IMR-90 (cell line): ENCODE measurements at regions not wholly inside any gene's neighbourhood (a gene's known extent, or its start where the extent isn't known, plus 50 kb on each side); places are given as distances from the start of the nearest gene placed in this dataset.

Experiments
- ATAC-seq: fragments of 200-7000 bp; cut with Tn5 transposase; 2 replicates; pipeline ENCODE4 v1.9.1; 2020; ENCODE audit warnings: low read depth, mild to moderate bottlenecking, moderate library complexity
- BruUV-seq: library from RNA; stranded (reverse); fragments of 400-500 nt; replicated peaks from 2 replicates; lab custom pipeline; 2021; lab: Mats Ljungman, UMichigan
- CTCF ChIA-PET: fragments of 300-600 bp; formaldehyde crosslinking; extraction: SDS; loops from one replicate; lab custom pipeline; 2021; ENCODE audit warnings: antibody characterized with exemption; lab: Yijun Ruan, JAX
- POLR2A ChIA-PET: fragments of 300-600 bp; sonication (Branson Sonifier 250); formaldehyde crosslinking; loops from one replicate; lab custom pipeline; 2022; ENCODE audit warnings: antibody characterized with exemption; ENCODE audit not compliant: unreplicated experiment; lab: Charles Lee
- DNase-seq: peaks from one replicate; pipeline ENCODE4 v3.0.0; 2013
- H2AFZ ChIP-seq: replicated peaks from 2 replicates; pipeline ENCODE3; 2013; ENCODE audit warnings: low read length, mild to moderate bottlenecking; ENCODE audit not compliant: poor library complexity
- H2AK5ac ChIP-seq: 2 replicates; pipeline ENCODE4 v1.6.1; 2013; ENCODE audit warnings: low read depth, low read length, inconsistent platforms
- H2AK9ac ChIP-seq: replicated peaks from 2 replicates; pipeline ENCODE3; 2013; ENCODE audit warnings: mild to moderate bottlenecking, low read depth, low read length, moderate library complexity; ENCODE audit not compliant: poor library complexity
- H2BK120ac ChIP-seq: 2 replicates; pipeline ENCODE4 v1.6.1; 2013; ENCODE audit warnings: low read depth, low read length, inconsistent platforms
- H2BK15ac ChIP-seq: 3 replicates; pipeline ENCODE4 v1.6.1; 2013; ENCODE audit warnings: low read depth, low read length, inconsistent platforms
- H2BK20ac ChIP-seq: 2 replicates; pipeline ENCODE4 v1.6.1; 2013; ENCODE audit warnings: low read depth, mild to moderate bottlenecking, inconsistent platforms, low read length, moderate library complexity
- H2BK5ac ChIP-seq: 2 replicates; pipeline ENCODE4 v1.6.1; 2013; ENCODE audit warnings: mild to moderate bottlenecking, low read depth, low read length, inconsistent platforms; ENCODE audit not compliant: poor library complexity, severe bottlenecking
- H3K14ac ChIP-seq: replicated peaks from 2 replicates; pipeline ENCODE4 v1.6.1; 2013; ENCODE audit warnings: low read depth, low read length, inconsistent platforms
- H3K18ac ChIP-seq: 2 replicates; pipeline ENCODE4 v1.6.1; 2013; ENCODE audit warnings: low read depth, low read length, control low read depth
- H3K23ac ChIP-seq: 2 replicates; pipeline ENCODE4 v1.6.1; 2013; ENCODE audit warnings: low read depth, low read length, inconsistent platforms
- H3K27ac ChIP-seq: 2 replicates; pipeline ENCODE4 v1.5.1; 2013; ENCODE audit warnings: mild to moderate bottlenecking, control low read depth, low read length; ENCODE audit not compliant: insufficient read depth
- H3K27me3 ChIP-seq: 2 replicates; pipeline ENCODE4 v1.6.1; 2013; ENCODE audit warnings: low read length; ENCODE audit not compliant: control insufficient read depth, insufficient read depth
- H3K36me3 ChIP-seq: 2 replicates; pipeline ENCODE4 v1.6.1; 2013; ENCODE audit warnings: low read length, mixed read lengths; ENCODE audit not compliant: control insufficient read depth, insufficient read depth
- H3K4ac ChIP-seq: 2 replicates; pipeline ENCODE4 v1.6.1; 2013; ENCODE audit warnings: low read depth, low read length, inconsistent platforms
- H3K4me1 ChIP-seq: 2 replicates; pipeline ENCODE4 v1.6.1; 2013; ENCODE audit warnings: low read length, mixed read lengths; ENCODE audit not compliant: control insufficient read depth, insufficient read depth
- H3K4me2 ChIP-seq: 2 replicates; pipeline ENCODE4 v1.6.1; 2013; ENCODE audit warnings: low read depth, mild to moderate bottlenecking, control low read depth, low read length, moderate library complexity
- H3K4me3 ChIP-seq: 2 replicates; pipeline ENCODE4 v1.5.1; 2013; ENCODE audit warnings: low read depth, mild to moderate bottlenecking, control low read depth, low read length, moderate library complexity; ENCODE audit not compliant: insufficient read depth
- H3K56ac ChIP-seq: 2 replicates; pipeline ENCODE4 v1.6.1; 2013; ENCODE audit warnings: low read length, inconsistent platforms; ENCODE audit not compliant: insufficient read depth; ENCODE audit errors: extremely low read depth
- H3K79me1 ChIP-seq, 2 experiments: 2 replicates each; pipeline ENCODE4 v1.6.1; 2013; ENCODE audit warnings: low read length in 2 of 2, inconsistent platforms in 1 of 2, low read depth in 1 of 2
- H3K9ac ChIP-seq: 2 replicates; pipeline ENCODE4 v1.6.1; 2013; ENCODE audit warnings: low read depth, low read length, control low read depth
- H3K9me1 ChIP-seq: 2 replicates; pipeline ENCODE4 v1.6.1; 2013; ENCODE audit warnings: low read length, inconsistent platforms; ENCODE audit not compliant: insufficient read depth
- H3K9me3 ChIP-seq: 2 replicates; pipeline ENCODE4 v1.6.1; 2013; ENCODE audit warnings: low read length; ENCODE audit not compliant: control insufficient read depth, insufficient read depth
- H4K20me1 ChIP-seq: 2 replicates; pipeline ENCODE4 v1.6.1; 2013; ENCODE audit warnings: low read length, inconsistent platforms; ENCODE audit not compliant: insufficient read depth
- H4K5ac ChIP-seq: 2 replicates; pipeline ENCODE4 v1.6.1; 2013; ENCODE audit warnings: mild to moderate bottlenecking, low read depth, low read length, control low read depth
- H4K8ac ChIP-seq, 2 experiments: 2 replicates each; pipeline ENCODE4 v1.6.1; 2013; ENCODE audit warnings: low read depth in 2 of 2, low read length in 2 of 2, control low read depth in 1 of 2, inconsistent platforms in 1 of 2
- H4K91ac ChIP-seq: 2 replicates; pipeline ENCODE4 v1.6.1; 2013; ENCODE audit warnings: low read depth, low read length, inconsistent platforms; ENCODE audit not compliant: insufficient read depth
- BHLHE40 ChIP-seq: fragments of 150-350 bp; IDR thresholded peaks from 2 replicates; pipeline ENCODE4 v1.6.1; 2016; ENCODE audit warnings: mild to moderate bottlenecking, low read depth, low read length
- CEBPB ChIP-seq: IDR thresholded peaks from 2 replicates; pipeline ENCODE4 v1.6.1; 2012; ENCODE audit warnings: low read depth, low read length, improper control_type of control experiment
- CHD1 ChIP-seq: IDR thresholded peaks from 2 replicates; pipeline ENCODE4 v1.6.1; 2012; ENCODE audit warnings: low read depth, low read length, improper control_type of control experiment
- FOS ChIP-seq: fragments of 150-350 bp; IDR thresholded peaks from 2 replicates; pipeline ENCODE4 v1.6.1; 2016; ENCODE audit warnings: low read depth, low read length
- MAFK ChIP-seq: IDR thresholded peaks from 2 replicates; pipeline ENCODE4 v1.6.1; 2012; ENCODE audit warnings: low read depth, low read length, improper control_type of control experiment
- MAZ ChIP-seq: IDR thresholded peaks from 2 replicates; pipeline ENCODE4 v1.6.1; 2012; ENCODE audit warnings: low read depth, mild to moderate bottlenecking, low read length, improper control_type of control experiment, moderate library complexity, borderline replicate concordance
- MXI1 ChIP-seq: IDR thresholded peaks from 2 replicates; pipeline ENCODE4 v1.6.1; 2012; ENCODE audit warnings: low read depth, mild to moderate bottlenecking, low read length, moderate library complexity, borderline replicate concordance
- NFE2L2 ChIP-seq: fragments of 150-350 bp; IDR thresholded peaks from 2 replicates; pipeline ENCODE4 v1.6.1; 2016; ENCODE audit warnings: low read depth, mild to moderate bottlenecking, low read length
- POLR2A ChIP-seq: IDR thresholded peaks from 2 replicates; pipeline ENCODE4 v1.6.1; 2012; ENCODE audit warnings: mild to moderate bottlenecking, low read depth, low read length
- RAD21 ChIP-seq: IDR thresholded peaks from 2 replicates; pipeline ENCODE4 v1.6.1; 2012; ENCODE audit warnings: low read length, improper control_type of control experiment
- RCOR1 ChIP-seq: IDR thresholded peaks from 2 replicates; pipeline ENCODE4 v1.6.1; 2012; ENCODE audit warnings: mild to moderate bottlenecking, low read length, improper control_type of control experiment; ENCODE audit not compliant: insufficient replicate concordance
- RFX5 ChIP-seq: IDR thresholded peaks from 2 replicates; pipeline ENCODE4 v1.8.0; 2012; ENCODE audit warnings: low read depth, mild to moderate bottlenecking, low read length, moderate library complexity
- SMC3 ChIP-seq: fragments of 150-350 bp; IDR thresholded peaks from 2 replicates; pipeline ENCODE4 v1.6.1; 2016; ENCODE audit warnings: low read depth, mild to moderate bottlenecking, antibody characterized with exemption, low read length, moderate library complexity
- WGBS, 2 experiments: methylation state at CpG; one replicate each; pipeline versions ENCODE4 v1.1.5 to v1.1.7; 2013; ENCODE audit warnings: missing lambda C conversion rate in 2 of 2; ENCODE audit not compliant: insufficient read length in 1 of 2; ENCODE audit errors: extremely low coverage in 2 of 2; 5-methylcytosine and 5-hydroxymethylcytosine counted together
- dilution Hi-C: fragments of 300-500 bp; cut with HindIII; formaldehyde crosslinking; loops from one replicate; pipeline ENCODE4 v1.14.3; 2018; ENCODE audit warnings: low sequenced_read_pairs; ENCODE audit not compliant: unreplicated experiment
- in situ Hi-C: fragments of 300-500 bp; cut with MboI; formaldehyde crosslinking; loops from 3 replicates; pipeline ENCODE4 v1.14.3; 2019; ENCODE audit warnings: low sequenced_read_pairs, inconsistent platforms, mixed read lengths
- intact Hi-C: fragments of 100-400 bp; cut with micrococcal nuclease; formaldehyde crosslinking; loops from 2 replicates; pipeline ENCODE4 v1.10.0; 2022
- TF ChIP-seq, protein P1 (sequence below): fragments of 150-350 bp; IDR thresholded peaks from 2 replicates; pipeline ENCODE4 v1.6.1; 2016; ENCODE audit warnings: low read depth, mild to moderate bottlenecking, low read length, moderate library complexity, borderline replicate concordance
- TF ChIP-seq, protein P2 (sequence below): conservative IDR thresholded peaks from 2 replicates; pipeline ENCODE4 v1.5.1; 2012; ENCODE audit warnings: mild to moderate bottlenecking, low read depth, low read length, improper control_type of control experiment
- TF ChIP-seq, protein P3 (sequence below): fragments of 150-350 bp; IDR thresholded peaks from 2 replicates; pipeline ENCODE4 v1.6.1; 2017; ENCODE audit warnings: mild to moderate bottlenecking, antibody characterized with exemption, low read length, low read depth

DNA sequence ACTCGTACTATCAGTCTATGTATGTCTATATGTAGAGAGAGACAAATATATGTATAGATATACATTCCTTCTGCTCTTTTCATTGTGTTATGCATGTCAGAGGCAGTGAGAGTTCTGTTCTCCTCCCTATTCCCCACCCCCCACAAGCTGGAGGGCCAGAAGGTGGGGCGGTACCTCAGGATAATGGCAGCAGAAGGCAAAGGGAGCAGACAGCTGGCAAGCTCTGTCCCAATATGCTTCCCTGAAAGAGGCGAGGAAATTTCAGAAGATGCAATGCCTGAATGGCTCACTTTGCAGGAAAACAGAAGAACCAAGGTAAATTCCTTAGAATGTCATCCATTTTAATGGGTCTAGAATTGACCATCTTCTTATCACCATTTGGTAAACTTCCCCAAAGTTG is 114.4 kb downstream of the NAA11 start:
- Histone ChIP-seq H3K56ac (no peak overlapping the region), H3K18ac (no peak overlapping the region), H4K8ac (no peak overlapping the region), H3K27me3 (no peaks in the 10 kb centered on the region), H4K91ac (no peak overlapping the region), H4K20me1 (no peaks in the 10 kb centered on the region), H2BK15ac (no peak overlapping the region), H4K5ac (no peak overlapping the region), H2AK9ac (no peak overlapping the region), H2BK20ac (no peak overlapping the region), H2BK5ac (no peak overlapping the region), H2AFZ (no peak overlapping the region), H3K4me2 (no peak overlapping the region), H3K4me1 (no peaks in the 10 kb centered on the region), H3K27ac (no peak overlapping the region), H3K14ac (no peak overlapping the region), H2BK120ac (no peak overlapping the region), H3K4me3 (no peak overlapping the region), H2AK5ac (no peak overlapping the region), H3K9me1 (no peaks in the 10 kb centered on the region), H3K36me3 (no peaks in the 10 kb centered on the region), H3K4ac (no peak overlapping the region), H3K9me3 (no peaks in the 10 kb centered on the region), H3K23ac (no peak overlapping the region), H3K9ac (no peak overlapping the region), H3K79me1 (no peaks in the 10 kb centered on the region)
- no TSS peak for BruUV-seq
- dilution Hi-C loops (no loop called here), intact Hi-C loops (no loop called here), in situ Hi-C loops (no loop called here)
- CTCF ChIA-PET = interaction anchor here (1.1 kb wide), 1 partner anchor 14 kb away, joined by 3 read pairs; no protein-coding TSS in a partner anchor
- no peak for TF ChIP-seq MAZ
- TF ChIP-seq NFE2L2 = no peak
- TF ChIP-seq, protein P1, sequence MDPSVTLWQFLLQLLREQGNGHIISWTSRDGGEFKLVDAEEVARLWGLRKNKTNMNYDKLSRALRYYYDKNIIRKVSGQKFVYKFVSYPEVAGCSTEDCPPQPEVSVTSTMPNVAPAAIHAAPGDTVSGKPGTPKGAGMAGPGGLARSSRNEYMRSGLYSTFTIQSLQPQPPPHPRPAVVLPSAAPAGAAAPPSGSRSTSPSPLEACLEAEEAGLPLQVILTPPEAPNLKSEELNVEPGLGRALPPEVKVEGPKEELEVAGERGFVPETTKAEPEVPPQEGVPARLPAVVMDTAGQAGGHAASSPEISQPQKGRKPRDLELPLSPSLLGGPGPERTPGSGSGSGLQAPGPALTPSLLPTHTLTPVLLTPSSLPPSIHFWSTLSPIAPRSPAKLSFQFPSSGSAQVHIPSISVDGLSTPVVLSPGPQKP = no peak
- no peak for TF ChIP-seq FOS
- no peak for TF ChIP-seq RCOR1
- no peak for TF ChIP-seq POLR2A
- TF ChIP-seq RFX5 = no peak
- TF ChIP-seq BHLHE40 = no peak
- no peak for TF ChIP-seq CEBPB
- TF ChIP-seq CHD1 = no peak
- no peak for TF ChIP-seq SMC3
- no peak for TF ChIP-seq MAFK
- TF ChIP-seq MXI1 = no peak
- TF ChIP-seq, protein P2, sequence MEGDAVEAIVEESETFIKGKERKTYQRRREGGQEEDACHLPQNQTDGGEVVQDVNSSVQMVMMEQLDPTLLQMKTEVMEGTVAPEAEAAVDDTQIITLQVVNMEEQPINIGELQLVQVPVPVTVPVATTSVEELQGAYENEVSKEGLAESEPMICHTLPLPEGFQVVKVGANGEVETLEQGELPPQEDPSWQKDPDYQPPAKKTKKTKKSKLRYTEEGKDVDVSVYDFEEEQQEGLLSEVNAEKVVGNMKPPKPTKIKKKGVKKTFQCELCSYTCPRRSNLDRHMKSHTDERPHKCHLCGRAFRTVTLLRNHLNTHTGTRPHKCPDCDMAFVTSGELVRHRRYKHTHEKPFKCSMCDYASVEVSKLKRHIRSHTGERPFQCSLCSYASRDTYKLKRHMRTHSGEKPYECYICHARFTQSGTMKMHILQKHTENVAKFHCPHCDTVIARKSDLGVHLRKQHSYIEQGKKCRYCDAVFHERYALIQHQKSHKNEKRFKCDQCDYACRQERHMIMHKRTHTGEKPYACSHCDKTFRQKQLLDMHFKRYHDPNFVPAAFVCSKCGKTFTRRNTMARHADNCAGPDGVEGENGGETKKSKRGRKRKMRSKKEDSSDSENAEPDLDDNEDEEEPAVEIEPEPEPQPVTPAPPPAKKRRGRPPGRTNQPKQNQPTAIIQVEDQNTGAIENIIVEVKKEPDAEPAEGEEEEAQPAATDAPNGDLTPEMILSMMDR = no peak
- no peak for TF ChIP-seq RAD21
- TF ChIP-seq, protein P3, sequence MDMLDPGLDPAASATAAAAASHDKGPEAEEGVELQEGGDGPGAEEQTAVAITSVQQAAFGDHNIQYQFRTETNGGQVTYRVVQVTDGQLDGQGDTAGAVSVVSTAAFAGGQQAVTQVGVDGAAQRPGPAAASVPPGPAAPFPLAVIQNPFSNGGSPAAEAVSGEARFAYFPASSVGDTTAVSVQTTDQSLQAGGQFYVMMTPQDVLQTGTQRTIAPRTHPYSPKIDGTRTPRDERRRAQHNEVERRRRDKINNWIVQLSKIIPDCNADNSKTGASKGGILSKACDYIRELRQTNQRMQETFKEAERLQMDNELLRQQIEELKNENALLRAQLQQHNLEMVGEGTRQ = no peak
- WGBS, 2 experiments = 40% methylated on average over 1 of the region's 3 CpGs; no CpG with 5 or more reads in 1 of the 2 experiments
- ATAC-seq (no peak), DNase-seq (no peak)
- POLR2A ChIA-PET = no interaction called here
